Mesothelial cell of epicardium (in vitro differentiated cells): ENCODE measurements at regions not wholly inside any gene's neighbourhood (a gene's known extent, or its start where the extent isn't known, plus 50 kb on each side); places are given as distances from the start of the nearest gene placed in this dataset.

Source experiments
- DNase-seq, 2 experiments: peaks; one replicate each; pipeline ENCODE4 v3.0.0; 2021; ENCODE audit warnings: low spot score in 2 of 2; ENCODE audit not compliant: unreplicated experiment in 2 of 2
- H3K27ac Mint-ChIP-seq: 2 replicates; pipeline ENCODE4 v1.8.0; 2021; ENCODE audit warnings: mixed read lengths
- H3K27me3 Mint-ChIP-seq: 2 replicates; pipeline ENCODE4 v1.8.0; 2021; ENCODE audit warnings: low read depth, mixed read lengths
- H3K36me3 Mint-ChIP-seq: 2 replicates; pipeline ENCODE4 v1.8.0; 2021; ENCODE audit warnings: mixed read lengths
- H3K4me1 Mint-ChIP-seq: 2 replicates; pipeline ENCODE4 v1.8.0; 2021; ENCODE audit warnings: mixed read lengths
- H3K4me3 Mint-ChIP-seq: 2 replicates; pipeline ENCODE4 v1.8.0; 2021; ENCODE audit warnings: mild to moderate bottlenecking, moderate library complexity, mixed read lengths
- H3K9me3 Mint-ChIP-seq: 2 replicates; pipeline ENCODE4 v1.8.0; 2021; ENCODE audit warnings: mixed read lengths
- TF ChIP-seq, protein P1 (sequence below): fragments of 200-600 bp; sonication (generic); IDR thresholded peaks from one replicate; pipeline ENCODE4 v1.5.0; 2021; ENCODE audit warnings: antibody characterized with exemption; ENCODE audit not compliant: unreplicated experiment

DNA sequence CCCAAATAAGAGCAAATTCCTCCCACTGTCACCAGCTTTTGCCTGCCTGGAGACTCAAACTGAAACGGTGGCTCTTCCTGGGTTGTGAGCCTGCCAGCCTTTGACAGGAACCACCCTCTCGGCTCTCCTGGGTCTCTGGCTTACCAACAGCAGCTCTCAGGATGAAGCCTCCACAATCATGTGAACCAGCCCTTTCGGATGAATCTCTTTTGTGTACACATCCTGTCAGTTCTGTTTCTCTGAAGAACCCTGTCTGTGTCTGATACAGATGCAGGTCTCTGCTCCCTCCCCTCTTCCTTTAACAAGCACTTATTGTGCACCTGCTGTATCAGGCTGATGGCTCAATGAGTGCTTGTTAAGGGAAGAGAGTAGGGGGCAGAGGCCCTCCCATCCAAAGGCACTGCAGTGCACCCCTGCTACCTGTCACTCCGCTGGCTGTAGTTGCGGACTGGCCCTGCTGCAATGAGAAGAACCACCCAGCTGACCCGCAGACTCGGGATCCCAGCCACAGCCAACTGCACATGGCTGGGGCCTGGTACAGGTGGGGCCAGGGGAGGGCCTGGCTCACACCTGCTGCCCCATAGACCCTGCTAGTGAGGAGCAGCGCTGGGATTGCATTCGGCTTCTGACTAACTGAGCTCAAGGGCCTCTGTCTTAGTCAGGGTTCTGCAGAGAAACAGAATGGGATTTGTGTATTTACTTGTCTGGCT is 120.1 kb upstream of the PMEPA1 start:
- H3K4me3 Mint-ChIP-seq, result no peak overlapping the region
- peaks cover 15% of the 10 kb centered on the region for H3K4me1 Mint-ChIP-seq
- no peak for DNase-seq
- TF ChIP-seq, protein P1, sequence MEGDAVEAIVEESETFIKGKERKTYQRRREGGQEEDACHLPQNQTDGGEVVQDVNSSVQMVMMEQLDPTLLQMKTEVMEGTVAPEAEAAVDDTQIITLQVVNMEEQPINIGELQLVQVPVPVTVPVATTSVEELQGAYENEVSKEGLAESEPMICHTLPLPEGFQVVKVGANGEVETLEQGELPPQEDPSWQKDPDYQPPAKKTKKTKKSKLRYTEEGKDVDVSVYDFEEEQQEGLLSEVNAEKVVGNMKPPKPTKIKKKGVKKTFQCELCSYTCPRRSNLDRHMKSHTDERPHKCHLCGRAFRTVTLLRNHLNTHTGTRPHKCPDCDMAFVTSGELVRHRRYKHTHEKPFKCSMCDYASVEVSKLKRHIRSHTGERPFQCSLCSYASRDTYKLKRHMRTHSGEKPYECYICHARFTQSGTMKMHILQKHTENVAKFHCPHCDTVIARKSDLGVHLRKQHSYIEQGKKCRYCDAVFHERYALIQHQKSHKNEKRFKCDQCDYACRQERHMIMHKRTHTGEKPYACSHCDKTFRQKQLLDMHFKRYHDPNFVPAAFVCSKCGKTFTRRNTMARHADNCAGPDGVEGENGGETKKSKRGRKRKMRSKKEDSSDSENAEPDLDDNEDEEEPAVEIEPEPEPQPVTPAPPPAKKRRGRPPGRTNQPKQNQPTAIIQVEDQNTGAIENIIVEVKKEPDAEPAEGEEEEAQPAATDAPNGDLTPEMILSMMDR, result no peak
- H3K27ac Mint-ChIP-seq, result no peak overlapping the region
- H3K27me3 Mint-ChIP-seq, result peaks cover 4% of the 10 kb centered on the region
- H3K36me3 Mint-ChIP-seq, result no peaks in the 10 kb centered on the region
- H3K9me3 Mint-ChIP-seq, result no peaks in the 10 kb centered on the region

DNA sequence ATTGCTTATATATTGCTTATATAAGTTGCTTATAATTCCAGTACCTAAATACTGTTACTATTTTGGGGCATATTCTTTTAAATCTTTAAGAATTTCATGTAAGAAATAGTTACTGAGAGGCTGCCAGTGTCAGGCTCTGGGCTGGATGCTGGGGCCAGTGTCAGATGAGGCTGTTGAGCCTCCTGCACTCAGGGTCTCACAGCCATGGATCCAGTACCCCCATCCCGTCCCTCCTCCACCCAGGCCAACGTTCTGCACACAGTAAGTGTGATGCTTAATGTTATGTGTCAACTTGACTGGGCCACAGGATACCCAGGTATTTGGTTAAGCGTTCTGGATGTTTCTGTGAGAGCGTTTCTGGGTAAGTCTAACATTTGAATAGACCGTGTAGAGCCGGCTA is 119.5 kb upstream of the PMEPA1 start:
- Mint-ChIP-seq H3K4me3 (no peak overlapping the region), H3K27me3 (peaks cover 4% of the 10 kb centered on the region), H3K27ac (no peak overlapping the region), H3K4me1 (peaks cover 13% of the 10 kb centered on the region), H3K36me3 (no peaks in the 10 kb centered on the region), H3K9me3 (no peaks in the 10 kb centered on the region)
- TF ChIP-seq, protein P1, result no peak
- no peak for DNase-seq

DNA sequence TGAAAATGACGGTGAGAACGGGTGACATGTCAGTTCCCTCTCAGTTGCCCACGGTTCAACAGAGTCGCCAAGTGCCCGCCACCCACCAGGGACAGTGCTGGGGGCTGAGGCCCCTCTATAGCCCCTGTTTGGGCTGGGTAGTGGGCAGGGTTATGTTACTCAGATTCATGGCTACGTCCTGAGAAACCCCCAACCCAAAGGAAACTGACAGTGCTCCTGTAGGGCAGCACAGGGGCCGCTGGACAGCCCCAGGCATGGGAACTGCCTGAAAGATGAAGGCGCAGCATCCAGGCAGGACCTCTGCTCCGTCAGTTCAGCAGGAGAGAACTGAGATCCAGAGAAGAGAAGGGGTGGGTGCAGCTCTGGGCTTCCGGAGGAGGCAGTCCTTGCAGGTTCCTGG is 118.9 kb upstream of the PMEPA1 start:
- H3K36me3 Mint-ChIP-seq, result no peaks in the 10 kb centered on the region

DNA sequence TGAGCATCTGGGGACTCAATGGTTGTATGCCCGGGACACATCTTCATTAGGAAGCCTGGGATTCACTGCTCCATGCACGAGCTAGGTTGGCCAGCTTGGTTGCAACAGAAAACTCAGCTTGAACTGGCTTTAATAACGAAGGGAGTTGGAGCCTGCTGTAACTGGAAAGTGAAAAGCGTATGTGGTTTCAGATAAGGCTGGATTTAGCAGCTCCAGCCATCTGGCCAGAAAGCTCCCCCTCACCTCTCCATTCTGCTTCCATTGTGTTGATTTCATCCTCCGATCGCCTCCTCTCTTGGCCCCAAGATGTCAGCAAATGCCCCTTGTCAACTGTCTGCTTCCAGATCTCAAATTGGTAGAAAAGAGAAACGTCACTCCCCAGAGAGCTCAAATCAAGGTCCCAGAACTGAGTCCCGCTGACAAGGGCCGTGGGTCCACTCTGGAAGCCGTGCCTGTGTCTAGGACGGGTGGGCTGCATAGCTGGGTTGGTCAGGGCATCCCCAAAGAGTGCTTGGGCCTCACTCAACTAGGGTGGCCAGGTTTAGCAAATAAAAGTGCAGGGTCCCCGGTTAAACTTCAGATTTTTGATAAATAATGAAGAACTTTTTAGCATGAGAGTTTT is 117.0 kb upstream of the PMEPA1 start:
- H3K27ac Mint-ChIP-seq, result no peak overlapping the region
- H3K36me3 Mint-ChIP-seq, result no peaks in the 10 kb centered on the region
- H3K4me1 Mint-ChIP-seq, result peaks cover 13% of the 10 kb centered on the region
- no peak for DNase-seq
- H3K9me3 Mint-ChIP-seq, result no peaks in the 10 kb centered on the region
- TF ChIP-seq, protein P1, result no peak
- H3K4me3 Mint-ChIP-seq, result no peak overlapping the region
- H3K27me3 Mint-ChIP-seq, result no peaks in the 10 kb centered on the region

More for the DNA sequence above, 118.9 kb upstream of the PMEPA1 start:
- peaks cover 13% of the 10 kb centered on the region for H3K4me1 Mint-ChIP-seq
- DNase-seq, result no peak
- peaks cover 4% of the 10 kb centered on the region for H3K27me3 Mint-ChIP-seq
- TF ChIP-seq, protein P1, result no peak
- no peak overlapping the region for H3K4me3 Mint-ChIP-seq
- H3K9me3 Mint-ChIP-seq, result no peaks in the 10 kb centered on the region
- no peak overlapping the region for H3K27ac Mint-ChIP-seq

DNA sequence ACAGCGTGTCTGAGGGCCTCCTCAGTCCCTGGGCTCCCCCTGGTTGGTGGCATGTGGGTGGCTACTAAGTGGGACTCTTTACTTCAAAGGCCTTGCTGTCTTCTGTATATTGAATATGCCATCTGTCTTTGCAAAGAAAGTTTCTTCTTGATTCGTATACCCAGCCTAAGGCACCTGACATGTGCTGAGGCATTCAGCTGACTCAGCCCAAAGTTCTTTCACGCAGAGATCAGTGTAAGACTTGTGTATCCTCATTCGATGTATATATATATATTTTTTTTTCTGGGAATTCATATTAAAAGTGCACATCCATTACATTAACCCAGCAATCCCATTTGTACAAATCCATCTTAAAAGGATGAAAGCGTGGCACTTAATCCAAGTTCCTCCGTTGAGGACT is 115.1 kb upstream of the PMEPA1 start:
- H3K4me1 Mint-ChIP-seq, result peaks cover 13% of the 10 kb centered on the region
- peaks cover 7% of the 10 kb centered on the region for H3K27me3 Mint-ChIP-seq
- no peak overlapping the region for H3K27ac Mint-ChIP-seq
- no peaks in the 10 kb centered on the region for H3K36me3 Mint-ChIP-seq
- no peak for DNase-seq
- TF ChIP-seq, protein P1, result no peak
- no peak overlapping the region for H3K4me3 Mint-ChIP-seq
- no peaks in the 10 kb centered on the region for H3K9me3 Mint-ChIP-seq
